Activated CD4-positive, alpha-beta T cell treated with anti-CD3 and anti-CD28 coated beads, Interleukin-2, amount 10 ng/mL, durations not matched to agents 7 days and 5 days (primary cell): ENCODE measurements at regions not wholly inside any gene's neighbourhood (a gene's known extent, or its start where the extent isn't known, plus 50 kb on each side); places are given as distances from the start of the nearest gene placed in this dataset.
"Not testable (repeated sequence)": the region's sequence is repeated elsewhere in the genome, so short reads cannot be mapped to it uniquely, and the experiment has no call there.

Experiments
- CTCF ChIA-PET: fragments of 350-600 bp; sonication (Branson Sonifier 250); formaldehyde crosslinking; loops from one replicate; lab custom pipeline; 2021; ENCODE audit warnings: antibody characterized with exemption; lab: Charles Lee
- POLR2A ChIA-PET: fragments of 350-600 bp; sonication (Branson Sonifier 250); formaldehyde crosslinking; loops from one replicate; lab custom pipeline; 2021; ENCODE audit warnings: antibody characterized with exemption; lab: Charles Lee
- DNase-seq: peaks from one replicate; pipeline ENCODE4 v3.0.0-alpha.2; 2020
- H3K27ac Mint-ChIP-seq: one replicate; pipeline ENCODE4 v1.8.0; 2021; ENCODE audit warnings: mild to moderate bottlenecking, moderate library complexity, mixed read lengths
- H3K27me3 Mint-ChIP-seq: one replicate; pipeline ENCODE4 v1.8.0; 2021; ENCODE audit warnings: mixed read lengths
- H3K36me3 Mint-ChIP-seq: one replicate; pipeline ENCODE4 v1.8.0; 2021; ENCODE audit warnings: low read depth, mixed read lengths
- H3K4me1 Mint-ChIP-seq: one replicate; pipeline ENCODE4 v1.8.0; 2021; ENCODE audit warnings: mixed read lengths
- H3K4me3 Mint-ChIP-seq: one replicate; pipeline ENCODE4 v1.8.0; 2021; ENCODE audit warnings: mild to moderate bottlenecking, moderate library complexity, mixed read lengths
- H3K9me3 Mint-ChIP-seq: one replicate; pipeline ENCODE4 v1.8.0; 2021; ENCODE audit warnings: mixed read lengths

GRCh38 chr5:39670955-39671354 is 246.2 kb upstream of the DAB2 start:
- no peak overlapping the region for H3K27ac Mint-ChIP-seq
- POLR2A ChIA-PET = no interaction called here
- no peaks in the 10 kb centered on the region for H3K36me3 Mint-ChIP-seq
- H3K4me1 Mint-ChIP-seq = no peaks in the 10 kb centered on the region
- peaks cover 20% of the 10 kb centered on the region for H3K27me3 Mint-ChIP-seq
- H3K4me3 Mint-ChIP-seq = no peak overlapping the region
- CTCF ChIA-PET = no interaction called here
- H3K9me3 Mint-ChIP-seq = no peaks in the 10 kb centered on the region
- no peak for DNase-seq

DNA sequence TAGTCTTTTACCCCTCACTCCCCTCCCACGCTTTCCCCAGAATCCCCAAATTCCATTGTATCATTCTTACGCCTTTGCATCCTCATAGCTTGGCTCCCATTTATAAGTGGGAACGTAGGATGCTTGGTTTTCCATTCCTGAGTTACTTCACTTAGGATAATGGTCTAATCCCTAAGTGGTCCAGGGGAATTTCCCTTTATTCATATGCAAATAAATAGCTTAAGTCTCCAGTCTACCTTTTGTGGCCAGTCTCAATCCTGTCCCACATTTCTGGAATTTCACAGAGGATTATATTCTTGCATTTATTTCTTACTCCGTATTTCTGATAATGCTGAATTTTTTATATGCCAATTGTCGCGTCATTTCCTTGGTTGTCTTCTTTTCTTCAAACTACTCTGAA is 245.6 kb upstream of the DAB2 start:
- ChIA-PET POLR2A (no interaction called here), CTCF (no interaction called here)
- no peaks in the 10 kb centered on the region for H3K36me3 Mint-ChIP-seq
- H3K27ac Mint-ChIP-seq = no peak overlapping the region
- H3K27me3 Mint-ChIP-seq = peaks cover 19% of the 10 kb centered on the region
- no peak for DNase-seq
- no peaks in the 10 kb centered on the region for H3K4me1 Mint-ChIP-seq
- no peaks in the 10 kb centered on the region for H3K9me3 Mint-ChIP-seq
- no peak overlapping the region for H3K4me3 Mint-ChIP-seq

GRCh38 chr5:39668980-39669379 is 244.2 kb upstream of the DAB2 start:
- Mint-ChIP-seq H3K4me3 (no peak overlapping the region), H3K4me1 (no peaks in the 10 kb centered on the region), H3K27me3 (peaks cover 13% of the 10 kb centered on the region), H3K27ac (no peak overlapping the region), H3K36me3 (no peaks in the 10 kb centered on the region), H3K9me3 (no peaks in the 10 kb centered on the region)
- no peak for DNase-seq
- CTCF ChIA-PET = no interaction called here
- POLR2A ChIA-PET = no interaction called here

- no peak for DNase-seq
- CTCF ChIA-PET = no interaction called here
- Mint-ChIP-seq H3K4me1 (peaks cover 13% of the 10 kb centered on the region), H3K27me3 (peaks cover 10% of the 10 kb centered on the region), H3K27ac (no peak overlapping the region), H3K4me3 (no peak overlapping the region), H3K36me3 (no peaks in the 10 kb centered on the region), H3K9me3 (no peaks in the 10 kb centered on the region)
- POLR2A ChIA-PET = no interaction called here
Measured at GRCh38 chr5:39665328-39665727, 240.5 kb upstream of the DAB2 start.

GRCh38 chr5:39662945-39663344 is 238.2 kb upstream of the DAB2 start:
- DNase-seq = no peak
- ChIA-PET CTCF (no interaction called here), POLR2A (no interaction called here)
- peaks cover 8% of the 10 kb centered on the region for H3K27me3 Mint-ChIP-seq
- no peak overlapping the region for H3K4me3 Mint-ChIP-seq
- H3K9me3 Mint-ChIP-seq = peaks cover 2% of the 10 kb centered on the region
- H3K36me3 Mint-ChIP-seq = no peaks in the 10 kb centered on the region
- H3K27ac Mint-ChIP-seq = no peak overlapping the region
- H3K4me1 Mint-ChIP-seq = peaks cover 28% of the 10 kb centered on the region

DNA sequence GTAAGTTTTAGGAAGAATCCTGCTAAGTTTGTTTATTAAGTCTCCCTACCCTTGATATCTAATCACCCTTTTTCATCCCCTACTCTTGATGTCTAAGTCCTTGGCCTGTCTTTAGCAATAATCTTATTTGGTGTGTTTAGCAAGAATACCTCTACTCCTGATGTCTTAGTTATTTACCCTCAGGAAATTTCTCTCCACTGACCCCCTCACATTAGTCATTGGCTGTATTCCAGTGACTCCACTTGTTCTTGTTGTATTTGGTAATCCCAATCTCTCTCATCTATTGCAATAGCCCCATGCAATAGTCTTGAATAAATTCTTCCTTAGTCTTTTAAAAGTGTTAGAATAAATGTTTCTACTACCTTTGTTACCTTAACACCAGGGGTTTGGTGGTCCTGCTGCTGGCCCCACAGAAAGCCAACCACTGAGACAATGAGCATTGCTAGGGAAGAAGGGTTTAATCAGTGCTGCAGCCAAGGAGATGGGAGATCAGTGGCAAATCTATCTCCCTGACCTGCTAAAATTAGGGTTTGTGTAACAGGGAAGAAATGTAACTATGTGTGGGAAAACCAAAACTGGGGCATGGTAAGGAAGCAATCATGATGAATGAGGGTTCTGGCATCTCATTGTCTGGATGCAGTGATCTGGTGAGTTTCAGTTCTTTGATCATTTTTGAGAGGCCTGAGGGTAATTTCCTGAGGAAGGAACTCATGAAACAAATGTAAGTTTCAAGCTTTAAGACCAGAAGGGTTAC is 236.4 kb upstream of the DAB2 start:
- Mint-ChIP-seq H3K27me3 (peaks cover 21% of the 10 kb centered on the region), H3K4me3 (no peak overlapping the region), H3K4me1 (peaks cover 37% of the 10 kb centered on the region), H3K36me3 (no peaks in the 10 kb centered on the region), H3K9me3 (peaks cover 2% of the 10 kb centered on the region), H3K27ac (no peak overlapping the region)
- no peak for DNase-seq
- POLR2A ChIA-PET = no interaction called here
- CTCF ChIA-PET = no interaction called here

GRCh38 chr5:39660020-39660419 is 235.2 kb upstream of the DAB2 start:
- ChIA-PET CTCF (no interaction called here), POLR2A (no interaction called here)
- DNase-seq = no peak
- H3K4me3 Mint-ChIP-seq = no peak overlapping the region
- H3K27ac Mint-ChIP-seq = no peak overlapping the region
- H3K9me3 Mint-ChIP-seq = peaks cover 2% of the 10 kb centered on the region
- H3K36me3 Mint-ChIP-seq = no peaks in the 10 kb centered on the region
- peaks cover 25% of the 10 kb centered on the region for H3K27me3 Mint-ChIP-seq
- H3K4me1 Mint-ChIP-seq = peaks cover 37% of the 10 kb centered on the region

- no peaks in the 10 kb centered on the region for H3K36me3 Mint-ChIP-seq
- H3K9me3 Mint-ChIP-seq = peaks cover 2% of the 10 kb centered on the region
- DNase-seq = no peak
- ChIA-PET CTCF (no interaction called here), POLR2A (no interaction called here)
- peaks cover 30% of the 10 kb centered on the region for H3K27me3 Mint-ChIP-seq
- no peak overlapping the region for H3K4me3 Mint-ChIP-seq
- peaks cover 37% of the 10 kb centered on the region for H3K4me1 Mint-ChIP-seq
- H3K27ac Mint-ChIP-seq = peak overlapping the region; percentile 42
Measured at GRCh38 chr5:39658866-39659265, 234.1 kb upstream of the DAB2 start.

DNA sequence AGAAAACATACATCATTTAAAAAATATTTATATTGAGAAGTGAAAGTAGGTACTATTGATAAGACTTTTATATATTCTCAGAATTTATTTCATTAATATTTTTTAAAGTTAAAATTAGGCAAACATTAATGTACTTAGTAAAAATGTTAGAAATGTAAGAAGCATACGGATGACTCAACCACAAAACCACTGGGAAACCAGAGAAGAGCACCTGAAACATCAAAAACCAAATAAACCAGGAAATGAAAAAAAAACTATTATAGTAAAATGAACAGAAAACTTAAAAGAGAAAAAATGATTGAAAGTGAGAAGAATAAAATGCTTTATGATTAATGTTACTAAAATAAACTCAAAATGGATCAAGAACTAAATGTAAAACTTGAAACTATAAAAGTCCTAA is 233.2 kb upstream of the DAB2 start:
- peak; percentile 9 for DNase-seq
- Mint-ChIP-seq H3K9me3 (peaks cover 6% of the 10 kb centered on the region), H3K27ac (no peak overlapping the region), H3K27me3 (peaks cover 30% of the 10 kb centered on the region), H3K4me1 (peaks cover 37% of the 10 kb centered on the region), H3K4me3 (no peak overlapping the region), H3K36me3 (no peaks in the 10 kb centered on the region)
- ChIA-PET POLR2A (no interaction called here), CTCF (no interaction called here)

- peaks cover 8% of the 10 kb centered on the region for H3K9me3 Mint-ChIP-seq
- H3K27me3 Mint-ChIP-seq = peaks cover 38% of the 10 kb centered on the region
- POLR2A ChIA-PET = no interaction called here
Measured at GRCh38 chr5:39656600-39656999, 231.8 kb upstream of the DAB2 start.

DNA sequence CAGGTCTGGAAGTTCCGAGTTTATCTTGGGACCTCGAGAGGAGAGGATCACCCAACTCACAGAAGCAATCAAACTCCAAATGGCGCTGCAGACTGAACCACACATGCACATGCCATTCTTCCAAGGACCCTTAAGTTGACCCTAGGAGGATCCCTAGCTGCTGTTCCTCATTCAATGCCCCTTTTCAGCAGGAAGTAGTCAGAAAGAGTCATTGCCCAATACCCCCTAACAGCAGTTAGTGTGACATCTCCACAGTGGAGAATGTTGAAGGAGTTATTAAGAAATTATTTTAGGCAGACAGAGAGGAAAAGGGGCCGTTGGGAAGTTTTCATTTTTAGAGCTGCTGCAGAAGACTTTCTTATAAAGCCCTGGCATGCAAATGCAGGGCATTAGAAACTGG is 229.9 kb upstream of the DAB2 start:
- CTCF ChIA-PET = no interaction called here
- H3K27me3 Mint-ChIP-seq = peaks cover 36% of the 10 kb centered on the region
- no peak overlapping the region for H3K27ac Mint-ChIP-seq
- POLR2A ChIA-PET = no interaction called here
- no peak for DNase-seq
- peaks cover 8% of the 10 kb centered on the region for H3K9me3 Mint-ChIP-seq
- no peaks in the 10 kb centered on the region for H3K36me3 Mint-ChIP-seq
- H3K4me3 Mint-ChIP-seq = no peak overlapping the region
- H3K4me1 Mint-ChIP-seq = peaks cover 22% of the 10 kb centered on the region

More at GRCh38 chr5:39656600-39656999, 231.8 kb upstream of the DAB2 start:
- Mint-ChIP-seq H3K4me1 (peaks cover 34% of the 10 kb centered on the region), H3K27ac (no peak overlapping the region), H3K4me3 (no peak overlapping the region), H3K36me3 (no peaks in the 10 kb centered on the region)
- no peak for DNase-seq
- CTCF ChIA-PET = no interaction called here

DNA sequence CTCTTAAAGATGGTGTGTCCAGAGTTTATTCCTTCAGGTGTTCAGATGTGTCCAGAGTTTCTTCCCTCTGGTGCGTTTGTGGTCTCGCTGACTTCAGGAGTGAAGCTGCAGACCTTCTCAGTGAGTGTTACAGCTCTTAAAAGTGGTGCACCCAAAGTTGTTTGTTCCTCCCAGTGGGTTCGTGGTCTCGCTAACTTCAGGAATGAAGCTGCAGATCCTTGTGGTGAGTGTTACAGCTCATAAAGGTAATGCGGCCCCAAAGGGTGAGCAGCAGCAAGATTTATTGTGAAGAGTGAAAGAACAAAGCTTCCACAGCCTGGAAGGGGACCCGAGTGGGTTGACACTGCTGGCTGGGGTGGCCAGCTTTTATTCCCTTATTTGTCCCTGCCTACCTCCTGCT is 227.7 kb upstream of the DAB2 start:
- H3K4me3 Mint-ChIP-seq, DNase-seq, POLR2A ChIA-PET, H3K9me3 Mint-ChIP-seq, H3K27ac Mint-ChIP-seq, H3K36me3 Mint-ChIP-seq, H3K4me1 Mint-ChIP-seq: not testable (repeated sequence)
- peaks cover 35% of the 10 kb centered on the region for H3K27me3 Mint-ChIP-seq
- CTCF ChIA-PET = interaction anchor here (1.0 kb wide), 1 partner anchor 21 kb away, joined by 3 read pairs; no protein-coding TSS in a partner anchor

DNA sequence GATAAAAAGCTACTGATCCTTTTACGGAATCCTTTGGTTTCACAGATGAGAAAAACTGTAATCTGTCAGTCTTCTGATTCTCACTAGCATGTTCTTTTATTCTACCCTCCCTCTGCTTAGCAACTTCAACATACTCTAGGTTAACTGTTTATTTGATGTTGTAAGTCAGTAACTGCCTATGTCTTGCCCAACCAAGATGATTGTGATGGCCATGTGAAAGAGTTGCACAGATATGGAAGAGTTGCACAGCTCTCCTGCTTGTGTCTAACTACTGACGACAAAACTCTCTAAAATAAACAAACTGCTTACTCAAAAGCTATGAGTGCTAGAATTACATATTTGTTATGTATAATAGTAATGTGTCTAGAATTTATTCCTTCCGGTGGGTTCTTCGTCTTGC is 227.3 kb upstream of the DAB2 start:
- POLR2A ChIA-PET = no interaction called here
- Mint-ChIP-seq H3K27me3 (peaks cover 30% of the 10 kb centered on the region), H3K4me1 (peaks cover under 1% of the 10 kb centered on the region), H3K36me3 (no peaks in the 10 kb centered on the region), H3K27ac (no peak overlapping the region), H3K9me3 (peaks cover 6% of the 10 kb centered on the region), H3K4me3 (no peak overlapping the region)
- DNase-seq = no peak
- CTCF ChIA-PET = no interaction called here
